ENCODE measurements at regions not wholly inside any gene's neighbourhood (a gene's known extent, or its start where the extent isn't known, plus 50 kb on each side); places are given as distances from the start of the nearest gene placed in this dataset.

GRCh38 chrX:124680287-124680686 lies 333.9 kb downstream of the SH2D1A start:
- TF ChIP-seq CTCF (IDR thresholded peaks at IDR 0.05; ENCODE audit: low read depth, low read length, missing input control) (no peak), EGR1 (IDR thresholded peaks at IDR 0.05; ENCODE audit: low read depth in 2 of 2) (no peak), ATF3 (IDR thresholded peaks at IDR 0.05) (no peak)
